OCI-LY7 (cell line): ENCODE measurements at regions not wholly inside any gene's neighbourhood (a gene's known extent, or its start where the extent isn't known, plus 50 kb on each side); places are given as distances from the start of the nearest gene placed in this dataset.

ENCODE experiments used
- EZH2phosphoT487 ChIP-seq: fragments of 200-600 bp; sonication (generic); IDR thresholded peaks from 2 replicates; pipeline ENCODE4 v1.6.1; 2018; ENCODE audit warnings: low read depth, borderline replicate concordance, mild to moderate bottlenecking, mixed run types, antibody characterized with exemption, low read length, moderate library complexity, mixed read lengths
- TF ChIP-seq, protein P1 (sequence below): fragments of 200-600 bp; sonication (generic); conservative IDR thresholded peaks from 2 replicates; pipeline ENCODE4 v1.5.1; 2014; ENCODE audit warnings: mild to moderate bottlenecking, antibody characterized with exemption, low read length, moderate library complexity, mixed read lengths

DNA sequence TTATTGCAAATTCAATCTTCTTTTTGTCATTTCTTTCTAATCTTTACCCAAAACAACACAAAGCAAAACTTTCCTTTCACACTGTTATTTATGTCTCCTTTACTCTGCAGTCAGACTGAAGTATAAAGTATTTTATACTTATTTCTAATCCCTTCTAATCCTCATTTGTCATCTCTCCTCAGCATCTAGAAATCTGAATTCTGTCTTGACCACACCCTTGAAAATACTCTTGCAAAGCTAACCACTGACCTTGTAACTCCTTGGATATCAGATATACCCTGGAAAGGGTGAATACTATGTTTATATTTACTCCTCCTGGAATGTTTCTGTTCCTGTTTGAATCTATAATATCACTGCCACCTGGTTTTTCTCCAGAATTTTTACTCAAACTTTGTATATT, 481.1 kb downstream of the ZNF385D start:
- TF ChIP-seq, protein P1, sequence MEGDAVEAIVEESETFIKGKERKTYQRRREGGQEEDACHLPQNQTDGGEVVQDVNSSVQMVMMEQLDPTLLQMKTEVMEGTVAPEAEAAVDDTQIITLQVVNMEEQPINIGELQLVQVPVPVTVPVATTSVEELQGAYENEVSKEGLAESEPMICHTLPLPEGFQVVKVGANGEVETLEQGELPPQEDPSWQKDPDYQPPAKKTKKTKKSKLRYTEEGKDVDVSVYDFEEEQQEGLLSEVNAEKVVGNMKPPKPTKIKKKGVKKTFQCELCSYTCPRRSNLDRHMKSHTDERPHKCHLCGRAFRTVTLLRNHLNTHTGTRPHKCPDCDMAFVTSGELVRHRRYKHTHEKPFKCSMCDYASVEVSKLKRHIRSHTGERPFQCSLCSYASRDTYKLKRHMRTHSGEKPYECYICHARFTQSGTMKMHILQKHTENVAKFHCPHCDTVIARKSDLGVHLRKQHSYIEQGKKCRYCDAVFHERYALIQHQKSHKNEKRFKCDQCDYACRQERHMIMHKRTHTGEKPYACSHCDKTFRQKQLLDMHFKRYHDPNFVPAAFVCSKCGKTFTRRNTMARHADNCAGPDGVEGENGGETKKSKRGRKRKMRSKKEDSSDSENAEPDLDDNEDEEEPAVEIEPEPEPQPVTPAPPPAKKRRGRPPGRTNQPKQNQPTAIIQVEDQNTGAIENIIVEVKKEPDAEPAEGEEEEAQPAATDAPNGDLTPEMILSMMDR, result no peak
- TF ChIP-seq EZH2phosphoT487, result no peak
